SHP77 treated with DMSO at 0.1 percent for 48 hours (cell line): ENCODE measurements at regions not wholly inside any gene's neighbourhood (a gene's known extent, or its start where the extent isn't known, plus 50 kb on each side); places are given as distances from the start of the nearest gene placed in this dataset.

Experiments used
- DNase-seq: peaks from one replicate; lab custom pipeline; 2025; lab: John Stamatoyannopoulos, UW

GRCh38 chr5:166373817-166374216 lies 1917.6 kb upstream of the WWC1 start:
- no peak for DNase-seq

- DNase-seq, result no peak
Observed at GRCh38 chr5:166377756-166378155, 1913.7 kb upstream of the WWC1 start.

DNA sequence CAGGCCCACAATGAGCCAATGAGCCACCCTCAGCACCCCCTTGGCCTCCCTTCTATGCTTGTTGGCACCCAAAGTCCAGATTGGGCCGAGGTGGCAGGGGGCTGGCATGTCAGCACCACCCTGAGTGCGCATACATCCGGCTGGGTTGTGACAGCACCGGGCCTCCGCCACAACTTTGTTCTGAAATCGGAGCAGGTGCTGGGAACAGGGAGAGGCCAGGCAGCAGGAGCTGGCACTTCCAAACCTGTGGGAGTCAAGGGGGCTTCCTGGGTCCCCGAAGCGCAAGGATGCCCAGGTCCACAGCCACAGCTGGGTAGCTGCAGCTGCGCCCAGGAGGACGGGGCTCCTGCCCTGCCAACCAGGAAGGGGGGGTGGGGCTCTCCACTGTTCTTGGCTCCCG lies 1911.9 kb upstream of the WWC1 start:
- no peak for DNase-seq

GRCh38 chr5:166382031-166382430 lies 1909.4 kb upstream of the WWC1 start:
- DNase-seq, result no peak

DNA sequence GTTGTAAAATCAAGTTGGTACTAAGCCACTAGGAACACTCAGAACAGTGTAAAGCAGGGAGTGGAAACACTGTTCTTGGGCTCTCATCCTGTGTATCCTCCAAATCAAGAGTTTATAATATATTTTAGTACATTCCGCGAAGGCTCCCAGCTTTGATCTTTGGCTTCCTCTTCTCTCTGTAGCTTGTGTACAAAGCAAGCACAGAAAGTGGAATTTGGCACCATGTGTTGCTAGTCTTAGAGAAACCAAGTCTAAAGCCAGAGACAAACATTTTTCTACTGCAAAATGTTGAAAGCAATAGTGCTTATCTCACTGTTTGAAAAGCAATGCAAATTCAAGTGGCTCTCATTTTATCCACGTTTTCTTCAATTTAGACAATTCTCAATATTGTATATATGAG lies 1893.3 kb upstream of the WWC1 start:
- DNase-seq, result no peak

DNA sequence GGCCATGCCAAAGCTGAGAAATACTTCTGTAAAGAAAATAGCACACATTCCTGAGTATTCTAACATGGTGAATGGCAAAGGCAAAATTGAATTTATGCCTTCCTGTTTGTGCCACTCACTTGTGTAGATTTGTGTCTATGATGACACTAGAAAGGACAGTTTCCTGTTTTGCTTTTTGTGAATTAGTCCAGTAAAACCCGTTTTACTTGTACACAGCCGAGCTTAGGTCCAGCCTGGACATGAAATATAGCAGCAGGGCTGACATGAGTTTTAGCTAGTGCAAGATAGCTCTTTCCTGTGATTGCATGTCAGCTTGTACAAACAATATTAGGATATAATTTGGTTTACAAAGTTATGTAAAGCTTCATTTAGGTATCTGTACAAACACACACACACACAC lies 1891.7 kb upstream of the WWC1 start:
- DNase-seq, result no peak

DNA sequence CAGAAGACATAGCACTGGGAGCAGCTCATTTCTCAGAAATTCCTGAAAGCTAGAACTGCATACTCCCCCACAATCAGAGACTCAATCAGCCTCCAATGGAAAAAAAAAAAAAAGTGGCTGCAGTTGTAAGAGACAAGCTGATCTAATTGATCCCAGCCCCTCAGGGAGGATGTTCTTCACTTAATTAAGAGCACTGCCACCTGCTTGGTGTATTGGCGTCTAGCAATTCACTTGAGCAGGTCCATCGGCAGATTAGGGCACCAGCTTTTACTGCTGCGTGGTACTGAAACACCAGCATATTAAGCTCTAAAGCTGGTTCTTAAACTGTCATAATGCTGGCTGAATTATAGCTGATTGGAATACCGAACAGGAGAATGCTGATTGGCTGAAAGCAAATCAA lies 1890.1 kb upstream of the WWC1 start:
- DNase-seq, result no peak

DNA sequence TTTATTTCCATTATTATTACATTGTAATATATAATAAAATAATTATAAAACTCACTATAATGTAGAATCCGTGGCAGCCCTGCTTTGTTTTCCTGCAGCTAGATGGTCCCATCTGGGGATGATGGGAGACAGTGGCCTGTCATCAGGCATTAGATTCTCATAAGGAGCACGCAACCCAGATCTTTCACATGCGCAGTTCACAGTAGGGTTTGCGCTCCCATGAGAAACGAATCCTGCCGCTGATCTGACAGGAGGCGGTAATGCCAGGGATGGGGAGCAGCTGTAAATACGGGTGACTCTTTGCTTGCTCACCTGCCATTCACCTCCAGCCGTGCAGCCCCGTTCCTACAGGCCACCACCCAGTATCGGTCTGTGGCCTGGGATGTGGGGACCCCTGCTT lies 1879.3 kb upstream of the WWC1 start:
- no peak for DNase-seq

DNA sequence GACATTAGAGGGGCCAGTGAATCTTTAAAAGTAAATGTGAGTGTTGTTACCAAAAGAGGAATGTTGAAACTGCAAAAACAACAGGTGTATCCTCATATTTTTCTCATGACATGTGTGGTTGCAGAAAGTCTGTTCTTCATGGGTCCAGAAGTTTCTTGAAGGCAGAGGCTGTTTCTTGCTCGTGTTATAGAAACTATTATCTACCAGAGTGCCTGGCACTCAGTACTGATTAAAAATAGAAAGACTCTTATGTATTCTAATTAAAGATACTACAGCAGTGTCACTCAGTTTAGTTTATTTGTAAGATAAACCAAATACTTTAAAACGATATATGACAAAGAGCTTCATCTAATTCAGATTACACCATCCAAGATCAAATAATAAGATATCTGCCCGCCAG lies 1864.2 kb upstream of the WWC1 start:
- no peak for DNase-seq

- DNase-seq, result no peak
Observed at GRCh38 chr5:166428264-166428803, 1863.1 kb upstream of the WWC1 start.

DNA sequence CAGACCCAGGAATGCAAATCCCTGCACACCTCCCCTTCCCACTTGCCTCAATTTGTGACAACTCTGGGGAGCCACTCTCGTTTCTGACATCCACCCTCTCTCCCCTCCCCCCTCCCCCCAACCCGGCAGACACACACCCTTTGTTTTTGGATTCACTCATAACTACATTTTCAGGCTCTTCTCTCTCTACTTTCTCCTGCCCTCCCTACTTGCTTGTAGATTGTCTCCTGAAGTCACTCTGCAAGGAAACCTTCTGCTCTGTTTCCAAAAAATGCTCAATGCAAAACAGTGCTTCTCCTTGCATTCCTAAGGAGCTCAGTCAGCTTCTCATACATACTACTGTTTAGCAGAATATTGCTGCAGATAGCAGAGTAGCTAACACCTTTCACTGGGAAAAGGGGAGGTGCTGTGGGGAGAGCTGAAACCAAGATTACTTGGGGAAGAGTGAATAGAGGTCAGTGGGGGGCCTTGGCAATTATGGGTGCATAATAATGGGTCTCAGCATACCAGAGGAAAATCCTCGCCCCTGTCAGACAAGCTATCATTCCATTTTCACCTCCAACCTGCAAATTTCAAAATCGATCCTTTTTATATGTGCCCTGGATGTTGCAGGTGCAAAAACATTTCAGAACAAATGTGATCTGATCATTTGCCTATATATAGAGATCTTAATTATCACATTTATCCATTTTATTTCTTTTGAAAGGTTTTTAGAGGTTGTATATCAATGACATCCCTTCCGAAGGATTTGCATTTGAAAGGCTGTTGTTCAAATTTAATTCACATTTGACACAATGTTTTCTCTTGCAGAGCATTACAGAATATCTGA lies 1860.7 kb upstream of the WWC1 start:
- DNase-seq, result no peak

- no peak for DNase-seq
Observed at GRCh38 chr5:166431456-166431855, 1860.0 kb upstream of the WWC1 start.

DNA sequence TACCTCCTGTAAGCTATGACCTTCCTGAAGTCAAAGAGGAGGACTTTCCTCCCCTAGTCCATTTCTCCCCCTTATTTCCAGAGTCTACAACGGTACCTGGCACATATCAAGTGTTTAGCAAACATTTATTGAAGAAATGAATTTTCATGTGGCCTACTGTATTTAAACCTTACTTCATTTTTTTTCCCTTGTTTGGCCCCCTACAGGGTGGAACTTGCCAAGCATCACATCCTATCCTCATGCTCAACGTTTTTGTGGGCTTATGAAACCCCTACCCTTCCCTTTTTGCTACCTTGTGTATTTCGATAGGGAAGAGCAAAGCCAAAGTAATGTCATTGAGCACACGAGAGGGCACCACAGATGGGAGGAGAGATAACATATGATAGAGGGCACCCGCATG lies 1857.8 kb upstream of the WWC1 start:
- DNase-seq, result no peak

DNA sequence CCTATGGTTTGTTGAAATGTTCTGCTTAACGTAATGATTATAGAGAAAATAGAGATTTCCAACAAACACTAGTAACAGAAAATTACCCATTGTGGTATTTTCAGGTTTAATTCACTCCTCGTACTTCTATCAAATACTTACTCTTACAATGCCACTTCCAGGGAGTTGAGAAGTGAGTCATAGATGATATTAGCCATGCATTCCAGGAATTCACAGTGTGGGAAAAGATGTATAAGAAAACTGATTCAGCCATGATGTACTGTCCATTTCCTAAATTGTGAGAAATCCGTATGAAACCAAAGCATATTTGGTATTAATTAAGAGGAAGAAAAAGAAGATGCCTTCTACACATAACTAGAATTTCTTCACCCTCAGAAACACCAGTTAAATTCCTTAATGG lies 1854.6 kb upstream of the WWC1 start:
- no peak for DNase-seq

- DNase-seq, result no peak
Observed at GRCh38 chr5:166486348-166486747, 1805.1 kb upstream of the WWC1 start.

DNA sequence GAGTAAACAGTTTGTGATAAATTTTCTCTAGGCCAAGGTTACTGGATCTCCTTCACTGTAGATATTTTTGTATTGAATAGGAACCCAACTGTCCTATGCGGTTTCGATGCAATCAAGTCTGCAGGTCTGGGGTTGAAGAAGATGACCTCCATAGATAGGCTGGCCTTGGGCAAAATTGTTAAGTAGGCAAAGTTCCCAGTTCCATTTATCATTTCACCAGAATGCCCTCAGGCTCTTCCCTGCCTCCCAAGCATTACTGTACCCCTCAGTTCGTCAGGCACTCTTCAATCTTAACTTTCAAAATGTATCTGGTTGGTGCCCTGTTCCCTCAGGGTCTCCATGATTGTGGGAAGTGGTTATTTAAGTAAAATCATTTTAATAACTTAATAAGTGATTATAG lies 1802.9 kb upstream of the WWC1 start:
- DNase-seq, result no peak

DNA sequence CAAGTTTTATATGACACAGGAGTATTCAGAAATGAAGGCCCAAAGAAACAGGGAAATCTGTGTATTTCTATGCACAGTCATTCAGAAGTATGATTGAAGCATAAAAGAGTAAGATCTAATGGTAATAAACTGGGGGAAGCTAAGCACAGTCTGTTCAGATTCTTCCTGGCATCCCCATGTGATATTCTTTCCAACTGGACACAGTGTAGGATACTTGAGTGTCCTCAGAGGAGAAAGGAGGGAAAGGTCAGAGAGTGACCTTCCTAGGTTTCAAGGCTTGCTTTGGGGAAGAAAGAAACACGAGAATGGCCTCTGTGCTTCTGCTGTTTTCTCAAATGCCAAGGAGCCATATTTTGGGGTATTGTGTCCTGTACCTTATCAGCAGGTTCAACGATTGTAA lies 1798.4 kb upstream of the WWC1 start:
- no peak for DNase-seq

DNA sequence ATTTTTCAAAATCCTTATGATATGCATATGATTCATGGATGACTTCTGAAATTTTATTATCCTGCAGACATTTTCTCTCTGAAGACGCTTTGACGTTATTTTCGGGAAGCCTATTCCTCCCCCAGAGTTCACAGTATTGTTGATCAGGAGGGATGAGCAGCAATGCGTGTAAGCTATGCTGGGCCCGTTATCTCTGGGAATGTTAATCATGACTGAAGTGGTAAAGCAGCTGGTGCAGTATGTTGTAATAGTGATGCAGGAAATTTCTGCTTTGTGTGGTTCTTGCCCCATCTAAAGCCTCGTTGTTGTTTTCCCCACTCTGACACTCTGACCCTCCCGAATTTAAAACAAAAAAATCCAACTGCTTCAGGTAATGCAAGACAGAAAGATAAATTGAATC lies 1797.8 kb upstream of the WWC1 start:
- peak; percentile 18 for DNase-seq

GRCh38 chr5:166497496-166498104 lies 1793.8 kb upstream of the WWC1 start:
- DNase-seq, result no peak

- DNase-seq, result no peak
Observed at GRCh38 chr5:166499447-166500240, 1791.8 kb upstream of the WWC1 start.

- no peak for DNase-seq
Observed at GRCh38 chr5:166503506-166503905, 1787.9 kb upstream of the WWC1 start.

GRCh38 chr5:166505067-166505466 lies 1786.4 kb upstream of the WWC1 start:
- DNase-seq, result peak; percentile 77

DNA sequence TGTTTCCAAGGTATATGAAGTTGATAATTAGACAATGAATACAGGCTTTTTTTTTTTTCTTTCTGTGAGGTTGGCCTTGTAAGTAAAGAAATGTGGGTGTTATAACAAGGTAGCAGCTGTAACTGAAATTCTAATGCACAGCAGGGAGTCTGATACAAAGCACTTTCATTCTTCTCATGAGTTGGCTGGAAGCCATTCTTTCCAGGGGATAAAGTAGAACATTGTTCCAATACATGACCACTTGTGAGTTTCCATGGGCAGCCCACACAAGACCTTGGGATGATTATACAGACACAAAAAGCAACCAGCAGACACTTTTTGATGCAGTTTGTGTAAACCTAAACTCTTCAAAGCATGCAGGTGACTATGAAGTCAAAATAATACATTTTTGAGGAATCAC lies 1785.9 kb upstream of the WWC1 start:
- peak; percentile 71 for DNase-seq
